Keratinocyte (primary cell): ENCODE measurements at regions not wholly inside any gene's neighbourhood (a gene's known extent, or its start where the extent isn't known, plus 50 kb on each side); places are given as distances from the start of the nearest gene placed in this dataset.

Source experiments
- DNase-seq: peaks from one replicate; pipeline ENCODE4 v3.0.0-alpha.2; 2011; ENCODE audit warnings: low read depth, missing footprints, low spot score
- FAIRE-seq: peaks from 2 replicates; lab custom pipeline; 2011; peaks lifted over from hg19 to GRCh38; lab: Jason Lieb, UNC
- H2AFZ ChIP-seq: 2 replicates; pipeline ENCODE4 v1.6.0; 2012; ENCODE audit warnings: low read length, control low read depth, inconsistent platforms; ENCODE audit not compliant: control insufficient read depth
- H3K27ac ChIP-seq: 2 replicates; pipeline ENCODE4 v1.5.1; 2011; ENCODE audit warnings: low read length; ENCODE audit not compliant: control insufficient read depth, insufficient read depth
- H3K27me3 ChIP-seq: 3 replicates; pipeline ENCODE4 v1.6.0; 2011; ENCODE audit warnings: low read length; ENCODE audit not compliant: control insufficient read depth, insufficient read depth; ENCODE audit errors: extremely low read depth
- H3K36me3 ChIP-seq, 2 experiments: 2 replicates in 1 of 2; 3 replicates in 1 of 2; pipeline ENCODE4 v1.5.1; 2011; ENCODE audit warnings: low read length in 2 of 2, mild to moderate bottlenecking in 1 of 2; ENCODE audit not compliant: control insufficient read depth in 2 of 2, insufficient read depth in 2 of 2; ENCODE audit errors: extremely low read depth in 1 of 2
- H3K4me1 ChIP-seq: 3 replicates; pipeline ENCODE4 v1.5.1; 2011; ENCODE audit warnings: low read length; ENCODE audit not compliant: control insufficient read depth, insufficient read depth; ENCODE audit errors: extremely low read depth
- H3K4me2 ChIP-seq: 3 replicates; pipeline ENCODE4 v1.6.0; 2011; ENCODE audit warnings: low read depth, low read length; ENCODE audit not compliant: control insufficient read depth, insufficient read depth; ENCODE audit errors: extremely low read depth
- H3K4me3 ChIP-seq, 3 experiments: fragments of 200-600 bp in 1 of 3; sonication (generic) in 1 of 3; 2 replicates in 2 of 3; 3 replicates in 1 of 3; pipeline ENCODE4 v1.5.1; 2011 to 2016; ENCODE audit warnings: low read length in 3 of 3, mild to moderate bottlenecking in 3 of 3, control low read depth in 2 of 3, inconsistent platforms in 1 of 3, low read depth in 1 of 3, mixed read lengths in 1 of 3, mixed run types in 1 of 3, moderate library complexity in 1 of 3; ENCODE audit not compliant: control insufficient read depth in 2 of 3, insufficient read depth in 2 of 3; ENCODE audit errors: extremely low read depth in 1 of 3
- H3K79me2 ChIP-seq: 2 replicates; pipeline ENCODE4 v1.6.0; 2012; ENCODE audit warnings: low read length; ENCODE audit not compliant: control insufficient read depth, insufficient read depth
- H3K9ac ChIP-seq: 3 replicates; pipeline ENCODE4 v1.6.0; 2011; ENCODE audit warnings: low read length; ENCODE audit not compliant: control insufficient read depth, insufficient read depth; ENCODE audit errors: extremely low read depth
- H3K9me1 ChIP-seq: 3 replicates; pipeline ENCODE4 v1.6.0; 2011; ENCODE audit warnings: low read length; ENCODE audit not compliant: control insufficient read depth, insufficient read depth; ENCODE audit errors: extremely low read depth
- H3K9me3 ChIP-seq: 2 replicates; pipeline ENCODE4 v1.5.1; 2012; ENCODE audit warnings: low read depth, low read length; ENCODE audit not compliant: control insufficient read depth
- H4K20me1 ChIP-seq: 3 replicates; pipeline ENCODE4 v1.6.0; 2011; ENCODE audit warnings: low read length; ENCODE audit not compliant: control insufficient read depth, insufficient read depth; ENCODE audit errors: extremely low read depth
- EZH2 ChIP-seq: IDR thresholded peaks from one replicate; pipeline ENCODE4 v1.6.1; 2012; ENCODE audit warnings: inconsistent platforms, mild to moderate bottlenecking, low read length, moderate library complexity
- dilution Hi-C: fragments of 300-500 bp; cut with MboI; formaldehyde crosslinking; loops from one replicate; pipeline ENCODE4 v1.7.0; 2020; ENCODE audit warnings: low sequenced_read_pairs; ENCODE audit not compliant: extremely low pct_ligation_motif_present
- TF ChIP-seq, protein P1 (sequence below), 3 experiments: IDR thresholded peaks in 1 of 3; conservative IDR thresholded peaks in 1 of 3; optimal IDR thresholded peaks in 1 of 3; 2 replicates in 2 of 3; 3 replicates in 1 of 3; pipeline versions ENCODE3 to v1.5.1; 2011; ENCODE audit warnings: low read length in 3 of 3, mild to moderate bottlenecking in 3 of 3, moderate library complexity in 2 of 3, control low read depth in 1 of 3, inconsistent platforms in 1 of 3; ENCODE audit not compliant: insufficient read depth in 2 of 3; ENCODE audit errors: extremely low read depth in 1 of 3

DNA sequence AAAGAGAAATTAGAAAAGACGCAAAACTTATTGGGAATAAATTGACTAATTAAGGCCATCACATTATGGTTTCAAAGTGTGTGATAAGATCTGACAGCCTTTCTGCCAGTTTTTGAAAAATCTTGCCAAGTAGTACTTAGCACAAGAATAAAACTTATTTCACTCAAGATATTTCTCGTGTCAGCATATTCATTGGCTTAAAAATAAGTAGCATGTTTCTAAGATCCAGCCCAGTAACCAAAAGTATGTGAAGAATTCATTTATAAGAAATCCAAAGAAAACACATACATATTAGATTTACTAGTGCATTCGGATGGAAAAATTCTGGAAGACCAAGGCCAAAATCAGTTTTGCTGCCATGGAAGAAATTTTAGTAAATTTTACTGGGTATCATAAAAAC, 1135.0 kb downstream of the GALC start:
- H4K20me1 ChIP-seq = no peaks in the 10 kb centered on the region
- H3K4me2 ChIP-seq = no peak overlapping the region
- TF ChIP-seq, protein P1, sequence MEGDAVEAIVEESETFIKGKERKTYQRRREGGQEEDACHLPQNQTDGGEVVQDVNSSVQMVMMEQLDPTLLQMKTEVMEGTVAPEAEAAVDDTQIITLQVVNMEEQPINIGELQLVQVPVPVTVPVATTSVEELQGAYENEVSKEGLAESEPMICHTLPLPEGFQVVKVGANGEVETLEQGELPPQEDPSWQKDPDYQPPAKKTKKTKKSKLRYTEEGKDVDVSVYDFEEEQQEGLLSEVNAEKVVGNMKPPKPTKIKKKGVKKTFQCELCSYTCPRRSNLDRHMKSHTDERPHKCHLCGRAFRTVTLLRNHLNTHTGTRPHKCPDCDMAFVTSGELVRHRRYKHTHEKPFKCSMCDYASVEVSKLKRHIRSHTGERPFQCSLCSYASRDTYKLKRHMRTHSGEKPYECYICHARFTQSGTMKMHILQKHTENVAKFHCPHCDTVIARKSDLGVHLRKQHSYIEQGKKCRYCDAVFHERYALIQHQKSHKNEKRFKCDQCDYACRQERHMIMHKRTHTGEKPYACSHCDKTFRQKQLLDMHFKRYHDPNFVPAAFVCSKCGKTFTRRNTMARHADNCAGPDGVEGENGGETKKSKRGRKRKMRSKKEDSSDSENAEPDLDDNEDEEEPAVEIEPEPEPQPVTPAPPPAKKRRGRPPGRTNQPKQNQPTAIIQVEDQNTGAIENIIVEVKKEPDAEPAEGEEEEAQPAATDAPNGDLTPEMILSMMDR (optimal IDR thresholded peaks at IDR 0.05 in 1 of 3, IDR thresholded peaks at IDR 0.05 in 1 of 3, conservative IDR thresholded peaks at IDR 0.05 in 1 of 3; ENCODE audit: extremely low read depth in 1 of 3, insufficient read depth in 2 of 3, low read length in 3 of 3) = no peak
- TF ChIP-seq EZH2 = no peak
- DNase-seq (no peak), FAIRE-seq (no peak)
- no peaks in the 10 kb centered on the region for H3K27me3 ChIP-seq
- H3K9ac ChIP-seq = no peak overlapping the region
- no peaks in the 10 kb centered on the region for H3K79me2 ChIP-seq
- H2AFZ ChIP-seq = no peak overlapping the region
- dilution Hi-C loops = no loop called here
- no peaks in the 10 kb centered on the region for H3K4me1 ChIP-seq
- H3K36me3 ChIP-seq = no peaks in the 10 kb centered on the region
- H3K4me3 ChIP-seq = no peak overlapping the region
- H3K9me1 ChIP-seq = no peaks in the 10 kb centered on the region
- H3K27ac ChIP-seq = no peak overlapping the region
- H3K9me3 ChIP-seq = no peaks in the 10 kb centered on the region

DNA sequence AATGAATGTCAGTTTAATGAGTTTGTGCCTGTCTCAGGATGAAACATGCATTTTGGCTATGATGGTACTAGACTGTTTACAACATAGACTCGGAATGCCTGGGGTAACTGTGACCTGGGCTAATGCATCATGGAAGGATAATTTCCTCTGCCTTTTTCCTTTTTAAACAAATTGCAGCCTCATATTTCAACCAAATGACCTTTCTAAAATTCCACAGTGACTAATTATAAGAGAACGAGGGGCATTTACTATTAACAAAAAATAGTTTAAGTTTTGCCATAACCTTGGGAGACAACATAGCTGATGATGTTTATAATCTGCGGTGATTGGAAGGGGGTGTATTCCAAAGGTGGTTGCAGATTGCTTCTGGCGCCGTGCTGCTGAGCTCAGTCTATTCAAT, 1140.5 kb downstream of the GALC start:
- H3K9me3 ChIP-seq = no peaks in the 10 kb centered on the region
- H3K4me2 ChIP-seq = no peak overlapping the region
- TF ChIP-seq, protein P1 (optimal IDR thresholded peaks at IDR 0.05 in 1 of 3, IDR thresholded peaks at IDR 0.05 in 1 of 3, conservative IDR thresholded peaks at IDR 0.05 in 1 of 3; ENCODE audit: extremely low read depth in 1 of 3, insufficient read depth in 2 of 3, low read length in 3 of 3) = no peak
- no peak for TF ChIP-seq EZH2
- no peak overlapping the region for H3K27ac ChIP-seq
- no peak overlapping the region for H3K4me3 ChIP-seq
- FAIRE-seq (no peak), DNase-seq (no peak)
- H3K9ac ChIP-seq = no peak overlapping the region
- no peaks in the 10 kb centered on the region for H3K36me3 ChIP-seq
- no peaks in the 10 kb centered on the region for H4K20me1 ChIP-seq
- no peaks in the 10 kb centered on the region for H3K27me3 ChIP-seq
- no peaks in the 10 kb centered on the region for H3K79me2 ChIP-seq
- H2AFZ ChIP-seq = no peak overlapping the region
- no peaks in the 10 kb centered on the region for H3K4me1 ChIP-seq
- H3K9me1 ChIP-seq = no peaks in the 10 kb centered on the region
- dilution Hi-C loops = no loop called here
